ENCODE measurements at regions not wholly inside any gene's neighbourhood (a gene's known extent, or its start where the extent isn't known, plus 50 kb on each side); places are given as distances from the start of the nearest gene placed in this dataset.

DNA sequence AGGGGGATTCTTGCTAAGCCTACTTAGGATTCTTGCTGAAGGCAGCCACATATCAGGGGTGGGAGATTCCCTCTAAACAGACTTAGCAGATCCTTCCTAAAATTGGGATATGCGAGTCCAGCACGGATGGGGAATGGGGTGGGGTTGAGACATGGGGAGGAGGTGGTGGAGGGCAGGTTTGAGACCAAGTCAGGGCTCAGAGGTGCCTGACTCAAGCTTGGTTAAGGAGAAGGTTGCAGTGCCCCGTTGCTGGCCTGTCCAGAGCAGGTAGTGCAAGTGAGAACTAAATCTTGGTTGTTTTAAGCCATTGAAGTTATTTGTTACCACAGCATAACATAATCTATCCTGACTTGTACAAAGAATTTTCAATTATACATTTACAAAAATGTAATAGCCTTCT is 359.7 kb downstream of the AACS start:
- RAD21 ChIA-PET (ENCODE audit: unreplicated experiment): interaction anchor here (0.9 kb wide), 1 partner anchor 49 kb away, joined by 3 read pairs; no protein-coding TSS in a partner anchor
- no peak overlapping the region for H3K9ac ChIP-seq (ENCODE audit: control insufficient read depth, insufficient read depth, low read length)
- no peak overlapping the region for H3K4me2 ChIP-seq (ENCODE audit: control insufficient read depth, insufficient read depth)
- H3K4me1 ChIP-seq (ENCODE audit: control insufficient read depth, insufficient read depth, low read length): no peaks in the 10 kb centered on the region
- intact Hi-C loops (cut with micrococcal nuclease; ENCODE audit: unreplicated experiment) (no loop called here), in situ Hi-C loops (cut with MboI) (no loop called here)
- H3K36me3 ChIP-seq (ENCODE audit: control insufficient read depth in 2 of 2, insufficient read depth in 2 of 2, low read length in 1 of 2): no peaks in the 10 kb centered on the region
- FAIRE-seq (no peak), DNase-seq (ENCODE audit: low read depth, low spot score) (no peak), ATAC-seq (0 out of 3 replicates have a peak, but pooled peaks have one; percentile 40)
- TF ChIP-seq SMC3 (IDR thresholded peaks at IDR 0.05; ENCODE audit: borderline replicate concordance, low read length): no peak
- TF ChIP-seq YBX1 (IDR thresholded peaks at IDR 0.05): no peak
- TF ChIP-seq RBBP5 (conservative IDR thresholded peaks at IDR 0.05): no peak
- TF ChIP-seq PML (IDR thresholded peaks at IDR 0.05; ENCODE audit: low read length): no peak
- no peak for TF ChIP-seq RCOR1 (conservative IDR thresholded peaks at IDR 0.05; ENCODE audit: low read depth, low read length)
- no peak for TF ChIP-seq POLR2AphosphoS2 (IDR thresholded peaks at IDR 0.05; ENCODE audit: low read depth, low read length)
- no peak for TF ChIP-seq HCFC1 (IDR thresholded peaks at IDR 0.05; ENCODE audit: low read length)
- no peak for TF ChIP-seq MYB (IDR thresholded peaks at IDR 0.05; ENCODE audit: borderline replicate concordance, low read depth, low read length)
- no peak for TF ChIP-seq CBX5 (IDR thresholded peaks at IDR 0.05; ENCODE audit: low read depth)
- no peak for TF ChIP-seq NR2C2 (IDR thresholded peaks at IDR 0.05; ENCODE audit: borderline replicate concordance, control insufficient read depth, insufficient read length, low read depth)
- TF ChIP-seq HDGF (IDR thresholded peaks at IDR 0.05): no peak
- TF ChIP-seq MYC (IDR thresholded peaks at IDR 0.05; ENCODE audit: insufficient read depth, insufficient read length, insufficient replicate concordance, low read length, severe bottlenecking): no peak
- TF ChIP-seq TBL1XR1 (IDR thresholded peaks at IDR 0.05; ENCODE audit: low read depth, low read length): no peak
- TF ChIP-seq CEBPB (IDR thresholded peaks at IDR 0.05; ENCODE audit: borderline replicate concordance in 1 of 2, low read depth in 2 of 2, low read length in 2 of 2): no peak
- no peak for TF ChIP-seq TARDBP (IDR thresholded peaks at IDR 0.05; ENCODE audit: borderline replicate concordance)
- TF ChIP-seq, protein P1, sequence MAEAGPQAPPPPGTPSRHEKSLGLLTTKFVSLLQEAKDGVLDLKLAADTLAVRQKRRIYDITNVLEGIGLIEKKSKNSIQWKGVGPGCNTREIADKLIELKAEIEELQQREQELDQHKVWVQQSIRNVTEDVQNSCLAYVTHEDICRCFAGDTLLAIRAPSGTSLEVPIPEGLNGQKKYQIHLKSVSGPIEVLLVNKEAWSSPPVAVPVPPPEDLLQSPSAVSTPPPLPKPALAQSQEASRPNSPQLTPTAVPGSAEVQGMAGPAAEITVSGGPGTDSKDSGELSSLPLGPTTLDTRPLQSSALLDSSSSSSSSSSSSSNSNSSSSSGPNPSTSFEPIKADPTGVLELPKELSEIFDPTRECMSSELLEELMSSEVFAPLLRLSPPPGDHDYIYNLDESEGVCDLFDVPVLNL (IDR thresholded peaks at IDR 0.05; ENCODE audit: low read depth, low read length): no peak
- no peak for TF ChIP-seq ZNF217 (IDR thresholded peaks at IDR 0.05)
- POLR2A ChIA-PET: no interaction called here
- BruUV-seq (replicated peaks): no TSS peak
- H4K20me1 ChIP-seq (ENCODE audit: control insufficient read depth, insufficient read depth): no peaks in the 10 kb centered on the region
- no peak overlapping the region for H2AFZ ChIP-seq (ENCODE audit: control insufficient read depth, low read depth, low read length)
- SMC1A ChIA-PET (ENCODE audit: uncharacterized antibody, unreplicated experiment): interaction anchor here (0.9 kb wide), 1 partner anchor 13 kb away, joined by 3 read pairs; no protein-coding TSS in a partner anchor
- no peak overlapping the region for H3K27ac ChIP-seq (ENCODE audit: control insufficient read depth, insufficient read depth)
- H3K9me3 ChIP-seq (replicated peaks; ENCODE audit: control insufficient read depth, insufficient read depth, low read length): peaks cover 7% of the 10 kb centered on the region; the same call in 2 of the 3 replicates
- WGBS (ENCODE audit: insufficient coverage, insufficient replicate concordance, low lambda C conversion rate, missing lambda C conversion rate): 52% methylated on average over 3 of the region's 3 CpGs
- CTCF ChIA-PET: no interaction called here
- no peak overlapping the region for H3K4me3 ChIP-seq
- H3K27me3 ChIP-seq (replicated peaks in 1 of 2; ENCODE audit: control insufficient read depth in 2 of 2, insufficient read depth in 2 of 2, low read length in 1 of 2): no peaks in the 10 kb centered on the region
- no peaks in the 10 kb centered on the region for H3K79me2 ChIP-seq (ENCODE audit: control insufficient read depth, insufficient read depth, low read length)
